Activated CD4-positive, alpha-beta T cell treated with anti-CD3 and anti-CD28 coated beads, Interleukin-2, amount 10 ng/mL, durations not matched to agents 7 days and 5 days (primary cell): ENCODE measurements at regions not wholly inside any gene's neighbourhood (a gene's known extent, or its start where the extent isn't known, plus 50 kb on each side); places are given as distances from the start of the nearest gene placed in this dataset.
"Not testable (repeated sequence)": the region's sequence is repeated elsewhere in the genome, so short reads cannot be mapped to it uniquely, and the experiment has no call there.

Source experiments
- CTCF ChIA-PET: fragments of 350-600 bp; sonication (Branson Sonifier 250); formaldehyde crosslinking; loops from one replicate; lab custom pipeline; 2021; ENCODE audit warnings: antibody characterized with exemption; lab: Charles Lee
- POLR2A ChIA-PET: fragments of 350-600 bp; sonication (Branson Sonifier 250); formaldehyde crosslinking; loops from one replicate; lab custom pipeline; 2021; ENCODE audit warnings: antibody characterized with exemption; lab: Charles Lee
- DNase-seq: peaks from one replicate; pipeline ENCODE4 v3.0.0-alpha.2; 2020
- H3K27ac Mint-ChIP-seq: one replicate; pipeline ENCODE4 v1.8.0; 2021; ENCODE audit warnings: mild to moderate bottlenecking, moderate library complexity, mixed read lengths
- H3K27me3 Mint-ChIP-seq: one replicate; pipeline ENCODE4 v1.8.0; 2021; ENCODE audit warnings: mixed read lengths
- H3K36me3 Mint-ChIP-seq: one replicate; pipeline ENCODE4 v1.8.0; 2021; ENCODE audit warnings: low read depth, mixed read lengths
- H3K4me1 Mint-ChIP-seq: one replicate; pipeline ENCODE4 v1.8.0; 2021; ENCODE audit warnings: mixed read lengths
- H3K4me3 Mint-ChIP-seq: one replicate; pipeline ENCODE4 v1.8.0; 2021; ENCODE audit warnings: mild to moderate bottlenecking, moderate library complexity, mixed read lengths
- H3K9me3 Mint-ChIP-seq: one replicate; pipeline ENCODE4 v1.8.0; 2021; ENCODE audit warnings: mixed read lengths

DNA sequence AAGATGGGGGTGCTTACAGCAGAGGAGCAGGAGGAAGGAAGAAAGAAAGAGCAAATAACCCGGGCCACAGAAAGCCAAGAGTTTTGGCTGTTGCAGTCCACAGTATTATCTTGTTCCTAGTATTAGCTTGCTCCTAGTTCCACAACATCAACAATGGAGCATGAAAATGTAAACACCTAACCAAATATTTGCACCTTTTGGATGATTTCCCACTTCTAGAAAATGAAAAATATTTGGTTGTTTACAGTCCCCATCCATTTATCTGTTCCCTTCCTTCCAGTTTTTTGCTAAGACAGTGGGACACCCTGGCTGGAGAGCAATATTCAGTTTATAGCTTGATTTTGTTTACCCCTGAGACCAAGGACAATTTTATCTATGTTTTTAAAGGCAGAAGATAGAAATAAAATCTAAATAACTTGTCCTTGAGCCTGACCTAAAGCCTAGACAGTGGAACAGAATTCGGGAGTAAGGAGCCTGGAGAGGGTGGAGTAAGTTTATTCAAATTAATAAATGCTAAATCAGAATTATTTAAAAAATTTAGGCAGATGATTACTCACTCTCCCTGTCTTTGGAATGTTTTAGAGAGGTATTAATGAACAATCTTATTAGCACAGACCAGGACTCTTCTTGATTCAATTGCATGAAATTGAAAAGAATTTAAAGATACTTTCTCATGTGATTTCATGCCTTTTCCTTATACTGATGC lies 51.6 kb downstream of the RESF1 start:
- no peak for DNase-seq
- Mint-ChIP-seq H3K27ac (no peak overlapping the region), H3K4me3 (no peak overlapping the region), H3K9me3 (no peaks in the 10 kb centered on the region), H3K4me1 (peaks cover 6% of the 10 kb centered on the region), H3K27me3 (no peaks in the 10 kb centered on the region), H3K36me3 (no peaks in the 10 kb centered on the region)
- POLR2A ChIA-PET, result no interaction called here
- CTCF ChIA-PET, result no interaction called here

DNA sequence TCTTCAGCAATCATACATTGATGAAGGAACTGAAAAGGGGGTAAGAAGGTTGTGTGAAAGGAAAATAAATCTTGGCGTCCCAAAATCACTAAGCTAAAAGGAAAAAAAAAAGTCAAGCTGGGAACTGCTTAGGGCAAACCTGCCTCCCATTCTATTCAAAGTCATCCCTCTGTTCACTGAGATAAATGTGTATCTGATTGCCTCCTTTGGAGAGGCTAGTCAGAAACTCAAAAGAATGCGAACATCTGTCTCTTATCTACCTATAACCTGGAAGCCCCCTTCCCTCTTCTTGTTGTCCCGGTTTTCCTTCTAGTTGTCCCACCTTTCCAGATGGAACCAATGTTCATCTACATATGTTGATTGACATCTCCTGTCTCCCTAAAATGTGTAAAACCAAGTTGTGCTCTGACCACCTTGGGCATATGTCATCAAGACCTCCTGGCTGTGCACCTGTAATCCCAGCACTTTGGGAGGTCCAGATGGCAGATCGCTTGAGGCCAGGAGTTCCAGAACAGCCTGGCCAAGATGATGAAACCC lies 53.1 kb downstream of the RESF1 start:
- ChIA-PET CTCF (no interaction called here), POLR2A (no interaction called here)
- DNase-seq, result no peak
- H3K36me3 Mint-ChIP-seq, result no peaks in the 10 kb centered on the region
- H3K27me3 Mint-ChIP-seq, result no peaks in the 10 kb centered on the region
- no peak overlapping the region for H3K27ac Mint-ChIP-seq
- no peaks in the 10 kb centered on the region for H3K9me3 Mint-ChIP-seq
- peaks cover 8% of the 10 kb centered on the region for H3K4me1 Mint-ChIP-seq
- H3K4me3 Mint-ChIP-seq, result no peak overlapping the region

- Mint-ChIP-seq H3K27me3 (no peaks in the 10 kb centered on the region), H3K4me3 (no peak overlapping the region), H3K36me3 (no peaks in the 10 kb centered on the region), H3K4me1 (peaks cover 8% of the 10 kb centered on the region), H3K9me3 (no peaks in the 10 kb centered on the region), H3K27ac (no peak overlapping the region)
- ChIA-PET CTCF (no interaction called here), POLR2A (no interaction called here)
- no peak for DNase-seq
Measured at GRCh38 chr12:32015036-32015435, 55.8 kb downstream of the RESF1 start.

- peaks cover 24% of the 10 kb centered on the region for H3K4me1 Mint-ChIP-seq
- ChIA-PET CTCF (no interaction called here), POLR2A (no interaction called here)
- H3K36me3 Mint-ChIP-seq, result peaks cover 4% of the 10 kb centered on the region
- DNase-seq, result no peak
- H3K27ac Mint-ChIP-seq, result no peak overlapping the region
- no peak overlapping the region for H3K4me3 Mint-ChIP-seq
- no peaks in the 10 kb centered on the region for H3K27me3 Mint-ChIP-seq
- peaks cover 4% of the 10 kb centered on the region for H3K9me3 Mint-ChIP-seq
Measured at GRCh38 chr12:32016680-32017482, 57.7 kb downstream of the RESF1 start.

GRCh38 chr12:32021346-32021773 lies 62.1 kb downstream of the RESF1 start:
- CTCF ChIA-PET, result no interaction called here
- POLR2A ChIA-PET, result no interaction called here

GRCh38 chr12:32022387-32022786 lies 63.2 kb downstream of the RESF1 start:
- Mint-ChIP-seq H3K9me3 (peaks cover 20% of the 10 kb centered on the region), H3K4me1 (peaks cover 45% of the 10 kb centered on the region)
- H3K27ac Mint-ChIP-seq, DNase-seq, CTCF ChIA-PET, H3K27me3 Mint-ChIP-seq, POLR2A ChIA-PET, H3K36me3 Mint-ChIP-seq, H3K4me3 Mint-ChIP-seq: not testable (repeated sequence)

More at GRCh38 chr12:32021346-32021773, 62.1 kb downstream of the RESF1 start:
- DNase-seq, result no peak
- Mint-ChIP-seq H3K36me3 (peaks cover 9% of the 10 kb centered on the region), H3K4me1 (peaks cover 38% of the 10 kb centered on the region), H3K9me3 (peaks cover 20% of the 10 kb centered on the region), H3K4me3 (no peak overlapping the region), H3K27me3 (no peaks in the 10 kb centered on the region), H3K27ac (peak overlapping the region; percentile 68)

- Mint-ChIP-seq H3K4me1 (peaks cover 48% of the 10 kb centered on the region), H3K9me3 (peaks cover 20% of the 10 kb centered on the region)
- POLR2A ChIA-PET, H3K27ac Mint-ChIP-seq, H3K27me3 Mint-ChIP-seq, H3K36me3 Mint-ChIP-seq, H3K4me3 Mint-ChIP-seq, DNase-seq: not testable (repeated sequence)
- CTCF ChIA-PET, result interaction anchor here (0.6 to 1.2 kb wide), 2 partner anchors 65 to 278 kb away, joined by 3 read pairs; partner anchors contain the start of gene RESF1
Measured at GRCh38 chr12:32023861-32024260, 64.6 kb downstream of the RESF1 start.

DNA sequence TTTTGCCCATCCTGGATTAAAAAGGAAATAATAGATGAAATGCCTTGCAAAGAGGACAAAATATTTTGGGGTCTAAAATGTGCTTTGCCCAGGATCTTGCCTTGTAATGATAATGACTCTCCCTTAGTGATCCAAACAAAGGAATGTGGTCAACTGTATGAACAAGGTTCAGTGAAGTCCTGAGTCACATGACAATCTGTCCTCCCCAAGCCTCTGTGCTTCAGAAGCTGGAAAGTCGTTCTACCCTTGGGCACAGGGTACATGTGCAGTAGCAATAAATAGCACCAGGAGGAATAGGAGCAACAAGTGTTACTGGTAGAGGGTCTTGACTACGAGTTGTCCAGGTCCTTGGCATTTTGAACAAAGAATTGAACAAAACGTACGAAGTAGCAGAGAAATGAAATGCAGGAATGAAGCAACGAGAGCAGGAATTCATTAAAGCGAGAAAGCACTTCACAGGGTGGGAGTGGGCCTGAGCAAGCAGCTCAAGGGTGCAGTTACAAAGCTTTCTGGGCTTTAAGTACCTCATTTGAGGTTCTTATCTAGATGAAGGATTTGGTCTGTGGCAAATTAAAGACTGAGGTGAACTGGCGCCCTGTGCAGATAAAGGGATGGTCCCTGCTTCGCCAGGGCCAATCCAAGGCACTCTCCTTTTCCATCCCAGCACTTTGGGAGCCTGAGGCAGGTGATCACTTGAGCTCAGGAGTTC lies 65.8 kb downstream of the RESF1 start:
- no peak for DNase-seq
- no peak overlapping the region for H3K4me3 Mint-ChIP-seq
- H3K27ac Mint-ChIP-seq, result peak overlapping the region; percentile 76
- peaks cover 9% of the 10 kb centered on the region for H3K36me3 Mint-ChIP-seq
- POLR2A ChIA-PET, result no interaction called here
- peaks cover 20% of the 10 kb centered on the region for H3K9me3 Mint-ChIP-seq
- CTCF ChIA-PET, result interaction anchor here (0.7 to 1.6 kb wide), 3 partner anchors 12 to 248 kb away, joined by 3 to 4 read pairs (median 3); partner anchors contain the start of gene RESF1
- no peaks in the 10 kb centered on the region for H3K27me3 Mint-ChIP-seq
- peaks cover 48% of the 10 kb centered on the region for H3K4me1 Mint-ChIP-seq

GRCh38 chr12:32025906-32026305 lies 66.7 kb downstream of the RESF1 start:
- H3K27me3 Mint-ChIP-seq, result no peaks in the 10 kb centered on the region
- CTCF ChIA-PET, result interaction anchor here (0.5 to 1.6 kb wide), 4 partner anchors 10 to 245 kb away, joined by 3 to 5 read pairs (median 4); no protein-coding TSS in a partner anchor
- H3K36me3 Mint-ChIP-seq, result peaks cover 9% of the 10 kb centered on the region
- no peak overlapping the region for H3K4me3 Mint-ChIP-seq
- H3K27ac Mint-ChIP-seq, result peak overlapping the region; percentile 76
- peaks cover 41% of the 10 kb centered on the region for H3K4me1 Mint-ChIP-seq
- peak; percentile 73 for DNase-seq
- POLR2A ChIA-PET, result no interaction called here
- peaks cover 18% of the 10 kb centered on the region for H3K9me3 Mint-ChIP-seq

DNA sequence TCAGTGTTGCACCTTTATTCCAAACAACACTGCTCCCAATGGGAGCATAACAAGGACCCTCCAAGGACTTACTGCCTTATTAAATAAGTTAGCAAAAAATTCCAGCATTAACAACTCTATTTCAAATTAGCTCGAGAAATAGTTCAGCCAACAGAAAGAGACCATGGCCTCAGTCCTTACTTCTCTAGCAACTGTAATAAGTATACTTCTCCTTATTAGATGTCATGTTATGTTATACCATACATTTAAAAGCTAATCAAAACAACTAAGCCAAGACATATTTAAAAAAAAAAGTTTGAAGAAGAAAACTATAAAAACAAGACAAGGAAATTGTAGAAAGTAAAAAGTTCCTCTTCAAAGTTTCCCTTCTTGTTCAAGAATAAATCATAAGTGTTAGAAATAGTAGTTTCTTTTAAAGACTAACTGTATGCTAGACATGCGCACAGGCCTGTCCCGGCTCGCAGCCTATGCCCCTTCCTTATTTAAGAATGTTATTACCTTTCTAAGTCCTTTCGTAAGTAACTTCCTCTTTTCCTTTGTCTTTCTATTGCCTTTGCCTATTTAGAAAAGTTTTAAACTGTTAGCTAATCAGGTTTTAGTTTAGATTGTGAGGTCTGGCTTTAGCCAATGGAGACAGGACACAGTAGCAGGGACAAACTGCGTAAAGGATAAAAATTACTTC lies 68.6 kb downstream of the RESF1 start:
- Mint-ChIP-seq H3K4me1 (peaks cover 32% of the 10 kb centered on the region), H3K9me3 (peaks cover 16% of the 10 kb centered on the region)
- CTCF ChIA-PET, result interaction anchor here (1.2 to 1.5 kb wide), 2 partner anchors 9 to 375 kb away, joined by 3 to 5 read pairs; no protein-coding TSS in a partner anchor

DNA sequence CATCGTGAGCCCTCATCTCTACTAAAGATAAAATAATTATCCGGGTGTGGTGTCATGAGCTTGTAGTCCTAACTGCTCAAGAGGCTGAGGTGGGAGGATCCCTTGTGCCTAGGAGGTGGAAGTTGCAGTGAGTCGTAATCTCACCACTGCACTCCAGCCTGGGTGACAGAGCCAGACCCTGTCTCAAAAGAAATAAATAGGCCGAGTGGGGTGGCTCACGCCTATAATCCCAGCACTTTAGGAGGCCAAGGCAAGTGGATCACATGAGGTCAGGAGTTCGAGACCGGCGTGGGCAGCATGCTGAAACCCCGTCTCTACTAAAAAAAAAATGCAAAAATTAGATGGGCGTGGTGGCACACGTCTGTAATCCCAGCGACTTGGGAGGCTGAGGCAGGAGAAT lies 70.9 kb downstream of the RESF1 start:
- Mint-ChIP-seq H3K36me3 (no peaks in the 10 kb centered on the region), H3K27ac (no peak overlapping the region), H3K4me1 (peaks cover 22% of the 10 kb centered on the region), H3K27me3 (no peaks in the 10 kb centered on the region), H3K4me3 (no peak overlapping the region), H3K9me3 (peaks cover 4% of the 10 kb centered on the region)
- ChIA-PET CTCF (interaction anchor here (0.7 kb wide), 1 partner anchor 454 kb away, joined by 3 read pairs; no protein-coding TSS in a partner anchor), POLR2A (no interaction called here)
- DNase-seq, result no peak

More for the DNA sequence above, 68.6 kb downstream of the RESF1 start:
- Mint-ChIP-seq H3K4me3 (no peak overlapping the region), H3K27ac (no peak overlapping the region), H3K27me3 (no peaks in the 10 kb centered on the region), H3K36me3 (peaks cover 5% of the 10 kb centered on the region)
- no peak for DNase-seq
- POLR2A ChIA-PET, result no interaction called here

DNA sequence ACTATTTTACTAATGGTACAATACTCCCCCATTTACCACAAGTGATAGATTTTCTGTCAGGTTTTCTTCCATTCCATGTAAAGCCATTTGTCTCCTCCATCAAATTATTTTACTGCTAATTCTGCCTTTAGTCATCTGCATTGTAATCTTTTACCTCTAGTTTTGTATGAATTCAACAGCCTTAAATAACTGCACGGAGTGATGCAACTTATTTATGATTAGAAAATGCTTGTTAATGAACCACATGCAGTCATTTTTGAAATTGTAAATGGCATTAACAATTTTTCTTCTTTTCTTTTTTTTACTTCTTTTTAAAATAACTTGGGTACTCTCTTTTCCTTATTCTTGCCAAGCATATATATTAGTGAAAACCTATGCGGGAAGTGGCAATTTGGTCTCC lies 71.5 kb downstream of the RESF1 start:
- H3K27me3 Mint-ChIP-seq, result no peaks in the 10 kb centered on the region
- H3K9me3 Mint-ChIP-seq, result peaks cover 3% of the 10 kb centered on the region
- DNase-seq, result no peak
- CTCF ChIA-PET, result interaction anchor here (0.7 kb wide), 1 partner anchor 453 kb away, joined by 3 read pairs; no protein-coding TSS in a partner anchor
- H3K4me3 Mint-ChIP-seq, result no peak overlapping the region
- H3K4me1 Mint-ChIP-seq, result peaks cover 16% of the 10 kb centered on the region
- POLR2A ChIA-PET, result no interaction called here
- H3K27ac Mint-ChIP-seq, result no peak overlapping the region
- no peaks in the 10 kb centered on the region for H3K36me3 Mint-ChIP-seq
